ENCODE measurements at regions not wholly inside any gene's neighbourhood (a gene's known extent, or its start where the extent isn't known, plus 50 kb on each side); places are given as distances from the start of the nearest gene placed in this dataset.

- H3K79me2 ChIP-seq (ENCODE audit: control insufficient read depth, insufficient read depth, low read length): no peaks in the 10 kb centered on the region
- H4K5ac ChIP-seq (ENCODE audit: low read length): no peak overlapping the region
- H3K27me3 ChIP-seq (ENCODE audit: insufficient read depth, low read length, poor library complexity): no peaks in the 10 kb centered on the region
- no peak overlapping the region for H3K27ac ChIP-seq (ENCODE audit: low read depth, low read length)
- H2BK5ac ChIP-seq (ENCODE audit: low read length): no peak overlapping the region
- H3K56ac ChIP-seq (ENCODE audit: low read length): no peak overlapping the region
- no peak overlapping the region for H3K23ac ChIP-seq (ENCODE audit: low read length)
- no peak overlapping the region for H3K4ac ChIP-seq (ENCODE audit: low read depth, low read length)
- no peak for DNase-seq
- no peak overlapping the region for H3K4me2 ChIP-seq (ENCODE audit: low read length)
- no CpG with 5 or more reads among the region's 2 CpGs for whole genome bisulfite sequencing (ENCODE audit: extremely low coverage, insufficient coverage, low lambda C conversion rate)
- no peak overlapping the region for H3K4me3 ChIP-seq (ENCODE audit: low read length)
- no peak overlapping the region for H3K9ac ChIP-seq (ENCODE audit: low read length)
- no peak overlapping the region for H4K8ac ChIP-seq (ENCODE audit: low read depth, low read length)
- H2BK15ac ChIP-seq (replicated peaks; ENCODE audit: low read depth): no peak overlapping the region
- H3K4me1 ChIP-seq (ENCODE audit: control insufficient read depth, low read depth, low read length): no peaks in the 10 kb centered on the region
- H3K18ac ChIP-seq (ENCODE audit: low read length): no peak overlapping the region
- H2AK5ac ChIP-seq (ENCODE audit: low read length): no peak overlapping the region
- H3K79me1 ChIP-seq (ENCODE audit: low read length): no peaks in the 10 kb centered on the region
- no peaks in the 10 kb centered on the region for H3K36me3 ChIP-seq (ENCODE audit: control insufficient read depth, insufficient read depth, low read length)
- no peak overlapping the region for H2BK120ac ChIP-seq (ENCODE audit: low read depth, low read length)
These were observed 718.6 kb downstream of the PDHA2 start for GRCh38 chr4:96558466-96558865.

- no peaks in the 10 kb centered on the region for H3K79me2 ChIP-seq (ENCODE audit: control insufficient read depth, insufficient read depth, low read length)
- no peak overlapping the region for H3K4me3 ChIP-seq (ENCODE audit: low read length)
- no peak for DNase-seq
- no peak overlapping the region for H3K4ac ChIP-seq (ENCODE audit: low read depth, low read length)
- no peaks in the 10 kb centered on the region for H3K79me1 ChIP-seq (ENCODE audit: low read length)
- no peak overlapping the region for H3K4me2 ChIP-seq (ENCODE audit: low read length)
- no peaks in the 10 kb centered on the region for H3K36me3 ChIP-seq (ENCODE audit: control insufficient read depth, insufficient read depth, low read length)
- no peak overlapping the region for H2BK5ac ChIP-seq (ENCODE audit: low read length)
- no CpG with 5 or more reads among the region's 2 CpGs for WGBS (ENCODE audit: extremely low coverage, insufficient coverage, low lambda C conversion rate)
- no peak overlapping the region for H2AK5ac ChIP-seq (ENCODE audit: low read length)
- no peak overlapping the region for H2BK120ac ChIP-seq (ENCODE audit: low read depth, low read length)
- H4K8ac ChIP-seq (ENCODE audit: low read depth, low read length): no peak overlapping the region
- H2BK15ac ChIP-seq (replicated peaks; ENCODE audit: low read depth): no peak overlapping the region
- H3K27ac ChIP-seq (ENCODE audit: low read depth, low read length): no peak overlapping the region
- no peaks in the 10 kb centered on the region for H3K27me3 ChIP-seq (ENCODE audit: insufficient read depth, low read length, poor library complexity)
- no peak overlapping the region for H3K56ac ChIP-seq (ENCODE audit: low read length)
- H4K5ac ChIP-seq (ENCODE audit: low read length): no peak overlapping the region
- H3K18ac ChIP-seq (ENCODE audit: low read length): no peak overlapping the region
- H3K4me1 ChIP-seq (ENCODE audit: control insufficient read depth, low read depth, low read length): no peaks in the 10 kb centered on the region
- no peak overlapping the region for H3K23ac ChIP-seq (ENCODE audit: low read length)
- no peak overlapping the region for H3K9ac ChIP-seq (ENCODE audit: low read length)
These were observed 726.9 kb downstream of the PDHA2 start for GRCh38 chr4:96566755-96567154.

- H3K23ac ChIP-seq (ENCODE audit: low read length): no peak overlapping the region
- H2BK120ac ChIP-seq (ENCODE audit: low read depth, low read length): no peak overlapping the region
- no peaks in the 10 kb centered on the region for H3K79me2 ChIP-seq (ENCODE audit: control insufficient read depth, insufficient read depth, low read length)
- H3K56ac ChIP-seq (ENCODE audit: low read length): no peak overlapping the region
- H2AK5ac ChIP-seq (ENCODE audit: low read length): no peak overlapping the region
- H3K9ac ChIP-seq (ENCODE audit: low read length): no peak overlapping the region
- no peak overlapping the region for H2BK15ac ChIP-seq (replicated peaks; ENCODE audit: low read depth)
- no peaks in the 10 kb centered on the region for H3K27me3 ChIP-seq (ENCODE audit: insufficient read depth, low read length, poor library complexity)
- DNase-seq: no peak
- no CpG with 5 or more reads among the region's 2 CpGs for WGBS (ENCODE audit: extremely low coverage, insufficient coverage, low lambda C conversion rate)
- no peaks in the 10 kb centered on the region for H3K36me3 ChIP-seq (ENCODE audit: control insufficient read depth, insufficient read depth, low read length)
- H3K4ac ChIP-seq (ENCODE audit: low read depth, low read length): no peak overlapping the region
- H4K5ac ChIP-seq (ENCODE audit: low read length): no peak overlapping the region
- H3K27ac ChIP-seq (ENCODE audit: low read depth, low read length): no peak overlapping the region
- no peak overlapping the region for H3K4me2 ChIP-seq (ENCODE audit: low read length)
- no peak overlapping the region for H2BK5ac ChIP-seq (ENCODE audit: low read length)
- H4K8ac ChIP-seq (ENCODE audit: low read depth, low read length): no peak overlapping the region
- no peaks in the 10 kb centered on the region for H3K4me1 ChIP-seq (ENCODE audit: control insufficient read depth, low read depth, low read length)
- no peaks in the 10 kb centered on the region for H3K79me1 ChIP-seq (ENCODE audit: low read length)
- no peak overlapping the region for H3K4me3 ChIP-seq (ENCODE audit: low read length)
- H3K18ac ChIP-seq (ENCODE audit: low read length): no peak overlapping the region
These were observed 745.4 kb downstream of the PDHA2 start for GRCh38 chr4:96585304-96585703.

- Histone ChIP-seq H3K79me2 (ENCODE audit: control insufficient read depth, insufficient read depth, low read length) (no peaks in the 10 kb centered on the region), H3K79me1 (ENCODE audit: low read length) (no peaks in the 10 kb centered on the region), H4K5ac (ENCODE audit: low read length) (no peak overlapping the region), H3K4me2 (ENCODE audit: low read length) (no peak overlapping the region), H3K18ac (ENCODE audit: low read length) (no peak overlapping the region), H3K23ac (ENCODE audit: low read length) (no peak overlapping the region), H3K56ac (ENCODE audit: low read length) (no peak overlapping the region), H4K8ac (ENCODE audit: low read depth, low read length) (no peak overlapping the region), H3K9ac (ENCODE audit: low read length) (no peak overlapping the region), H3K36me3 (ENCODE audit: control insufficient read depth, insufficient read depth, low read length) (no peaks in the 10 kb centered on the region), H2BK5ac (ENCODE audit: low read length) (no peak overlapping the region), H3K4me3 (ENCODE audit: low read length) (no peak overlapping the region), H2BK15ac (replicated peaks; ENCODE audit: low read depth) (no peak overlapping the region), H2BK120ac (ENCODE audit: low read depth, low read length) (no peak overlapping the region), H3K27ac (ENCODE audit: low read depth, low read length) (no peak overlapping the region), H3K27me3 (ENCODE audit: insufficient read depth, low read length, poor library complexity) (no peaks in the 10 kb centered on the region), H3K4me1 (ENCODE audit: control insufficient read depth, low read depth, low read length) (no peaks in the 10 kb centered on the region), H3K4ac (ENCODE audit: low read depth, low read length) (no peak overlapping the region), H2AK5ac (ENCODE audit: low read length) (no peak overlapping the region)
- no CpG with 5 or more reads among the region's 2 CpGs for WGBS (ENCODE audit: extremely low coverage, insufficient coverage, low lambda C conversion rate)
- no peak for DNase-seq
These were observed 753.5 kb downstream of the PDHA2 start for GRCh38 chr4:96593422-96593821.

GRCh38 chr4:96598465-96598864 is 758.6 kb downstream of the PDHA2 start:
- no peaks in the 10 kb centered on the region for H3K27me3 ChIP-seq (ENCODE audit: insufficient read depth, low read length, poor library complexity)
- no peak overlapping the region for H3K18ac ChIP-seq (ENCODE audit: low read length)
- H3K23ac ChIP-seq (ENCODE audit: low read length): no peak overlapping the region
- H3K27ac ChIP-seq (ENCODE audit: low read depth, low read length): no peak overlapping the region
- H3K4ac ChIP-seq (ENCODE audit: low read depth, low read length): no peak overlapping the region
- no peak overlapping the region for H3K56ac ChIP-seq (ENCODE audit: low read length)
- no peak overlapping the region for H3K4me3 ChIP-seq (ENCODE audit: low read length)
- no peak overlapping the region for H3K9ac ChIP-seq (ENCODE audit: low read length)
- H4K8ac ChIP-seq (ENCODE audit: low read depth, low read length): no peak overlapping the region
- no peak overlapping the region for H2BK15ac ChIP-seq (replicated peaks; ENCODE audit: low read depth)
- H2BK5ac ChIP-seq (ENCODE audit: low read length): no peak overlapping the region
- no peak overlapping the region for H4K5ac ChIP-seq (ENCODE audit: low read length)
- no peak overlapping the region for H3K4me2 ChIP-seq (ENCODE audit: low read length)
- no peak overlapping the region for H2BK120ac ChIP-seq (ENCODE audit: low read depth, low read length)
- no peaks in the 10 kb centered on the region for H3K79me2 ChIP-seq (ENCODE audit: control insufficient read depth, insufficient read depth, low read length)
- WGBS (ENCODE audit: extremely low coverage, insufficient coverage, low lambda C conversion rate): no CpG with 5 or more reads among the region's 6 CpGs
- DNase-seq: peak; percentile 41
- no peak overlapping the region for H2AK5ac ChIP-seq (ENCODE audit: low read length)
- no peaks in the 10 kb centered on the region for H3K79me1 ChIP-seq (ENCODE audit: low read length)
- H3K36me3 ChIP-seq (ENCODE audit: control insufficient read depth, insufficient read depth, low read length): no peaks in the 10 kb centered on the region
- H3K4me1 ChIP-seq (ENCODE audit: control insufficient read depth, low read depth, low read length): no peaks in the 10 kb centered on the region

DNA sequence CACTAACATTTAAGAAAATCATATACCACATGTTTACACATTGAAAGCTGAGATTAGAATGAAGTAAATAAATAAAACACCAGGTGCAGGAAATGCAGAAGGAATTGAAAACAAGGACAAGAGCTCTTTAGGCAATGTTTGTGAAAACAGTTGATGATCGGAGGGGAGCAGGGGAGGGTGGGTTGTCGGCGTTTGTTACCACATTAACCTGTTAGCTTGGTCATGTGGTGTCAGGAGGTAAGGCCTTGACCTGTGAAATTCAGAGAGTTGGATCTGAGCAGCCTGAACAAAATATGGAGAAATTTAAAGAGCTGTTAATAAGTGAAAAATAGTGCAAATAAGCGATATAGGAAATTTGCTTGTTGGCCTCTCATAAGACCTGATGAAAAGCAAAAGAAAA is 759.9 kb downstream of the PDHA2 start:
- Histone ChIP-seq H2BK5ac (ENCODE audit: low read length) (no peak overlapping the region), H3K4me1 (ENCODE audit: control insufficient read depth, low read depth, low read length) (no peaks in the 10 kb centered on the region), H3K79me1 (ENCODE audit: low read length) (no peaks in the 10 kb centered on the region), H2BK120ac (ENCODE audit: low read depth, low read length) (no peak overlapping the region), H2BK15ac (replicated peaks; ENCODE audit: low read depth) (no peak overlapping the region), H3K23ac (ENCODE audit: low read length) (no peak overlapping the region), H3K79me2 (ENCODE audit: control insufficient read depth, insufficient read depth, low read length) (no peaks in the 10 kb centered on the region), H4K8ac (ENCODE audit: low read depth, low read length) (no peak overlapping the region), H3K27me3 (ENCODE audit: insufficient read depth, low read length, poor library complexity) (no peaks in the 10 kb centered on the region), H3K18ac (ENCODE audit: low read length) (no peak overlapping the region), H3K27ac (ENCODE audit: low read depth, low read length) (no peak overlapping the region), H3K36me3 (ENCODE audit: control insufficient read depth, insufficient read depth, low read length) (no peaks in the 10 kb centered on the region), H2AK5ac (ENCODE audit: low read length) (no peak overlapping the region), H4K5ac (ENCODE audit: low read length) (no peak overlapping the region), H3K4ac (ENCODE audit: low read depth, low read length) (no peak overlapping the region), H3K9ac (ENCODE audit: low read length) (no peak overlapping the region), H3K4me2 (ENCODE audit: low read length) (no peak overlapping the region), H3K4me3 (ENCODE audit: low read length) (no peak overlapping the region), H3K56ac (ENCODE audit: low read length) (no peak overlapping the region)
- no CpG with 5 or more reads among the region's 4 CpGs for WGBS (ENCODE audit: extremely low coverage, insufficient coverage, low lambda C conversion rate)
- peak; percentile 18 for DNase-seq
